ENCODE measurements at regions not wholly inside any gene's neighbourhood (a gene's known extent, or its start where the extent isn't known, plus 50 kb on each side); places are given as distances from the start of the nearest gene placed in this dataset.

DNA sequence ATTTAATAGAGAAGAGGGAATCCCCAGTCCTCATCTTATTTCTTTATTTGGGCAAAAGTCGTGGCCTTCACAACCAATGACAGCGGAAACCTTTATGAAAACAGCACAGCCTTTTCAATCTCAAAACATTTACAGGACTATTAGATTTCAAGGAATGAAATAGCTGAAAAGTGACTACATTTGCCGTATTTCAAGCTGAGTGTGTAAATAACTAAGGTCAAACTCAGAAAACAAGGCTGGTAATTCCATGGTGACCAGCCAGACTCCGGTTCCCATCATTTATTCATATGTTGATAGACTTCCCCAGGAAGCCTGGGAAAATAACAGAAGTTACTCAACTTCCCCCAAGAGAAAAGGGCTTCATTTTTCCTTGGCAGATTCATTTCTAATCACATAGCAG, 457.3 kb upstream of the NFE2L3 start:
- TF ChIP-seq ZC3H11A (IDR thresholded peaks at IDR 0.05): no peak
- TF ChIP-seq SREBF2 (IDR thresholded peaks at IDR 0.05): no peak
- TF ChIP-seq RARB (CRISPR knock-in tag; IDR thresholded peaks at IDR 0.05): no peak
- TF ChIP-seq NFE2L2 (conservative IDR thresholded peaks at IDR 0.05; ENCODE audit: low read length): no peak
- TF ChIP-seq HOXA7 (CRISPR knock-in tag; IDR thresholded peaks at IDR 0.05): no peak
- TF ChIP-seq, protein P1, sequence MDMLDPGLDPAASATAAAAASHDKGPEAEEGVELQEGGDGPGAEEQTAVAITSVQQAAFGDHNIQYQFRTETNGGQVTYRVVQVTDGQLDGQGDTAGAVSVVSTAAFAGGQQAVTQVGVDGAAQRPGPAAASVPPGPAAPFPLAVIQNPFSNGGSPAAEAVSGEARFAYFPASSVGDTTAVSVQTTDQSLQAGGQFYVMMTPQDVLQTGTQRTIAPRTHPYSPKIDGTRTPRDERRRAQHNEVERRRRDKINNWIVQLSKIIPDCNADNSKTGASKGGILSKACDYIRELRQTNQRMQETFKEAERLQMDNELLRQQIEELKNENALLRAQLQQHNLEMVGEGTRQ (IDR thresholded peaks at IDR 0.05): no peak
- no peak for TF ChIP-seq FOXS1 (CRISPR knock-in tag; IDR thresholded peaks at IDR 0.05)
- TF ChIP-seq NR3C1 (IDR thresholded peaks at IDR 0.05): no peak
- no peak for TF ChIP-seq JUNB (IDR thresholded peaks at IDR 0.05)
- no peak for TF ChIP-seq RAD21 (conservative IDR thresholded peaks at IDR 0.05 in 1 of 2, IDR thresholded peaks at IDR 0.05 in 1 of 2)
- no peak for TF ChIP-seq CBX8 (IDR thresholded peaks at IDR 0.05)
- TF ChIP-seq MYC (IDR thresholded peaks at IDR 0.05; ENCODE audit: borderline replicate concordance, low read length): no peak
- TF ChIP-seq FOSL2 (IDR thresholded peaks at IDR 0.05): no peak
- TF ChIP-seq FOSL2 (CRISPR knock-in tag; IDR thresholded peaks at IDR 0.05): no peak
- TF ChIP-seq, protein P2, sequence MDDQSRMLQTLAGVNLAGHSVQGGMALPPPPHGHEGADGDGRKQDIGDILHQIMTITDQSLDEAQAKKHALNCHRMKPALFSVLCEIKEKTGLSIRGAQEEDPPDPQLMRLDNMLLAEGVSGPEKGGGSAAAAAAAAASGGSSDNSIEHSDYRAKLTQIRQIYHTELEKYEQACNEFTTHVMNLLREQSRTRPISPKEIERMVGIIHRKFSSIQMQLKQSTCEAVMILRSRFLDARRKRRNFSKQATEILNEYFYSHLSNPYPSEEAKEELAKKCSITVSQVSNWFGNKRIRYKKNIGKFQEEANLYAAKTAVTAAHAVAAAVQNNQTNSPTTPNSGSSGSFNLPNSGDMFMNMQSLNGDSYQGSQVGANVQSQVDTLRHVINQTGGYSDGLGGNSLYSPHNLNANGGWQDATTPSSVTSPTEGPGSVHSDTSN (IDR thresholded peaks at IDR 0.05): no peak
- Histone ChIP-seq H3K4me3 (no peak overlapping the region), H3K27ac (no peak overlapping the region), H3K4me2 (no peak overlapping the region), H3K4me1 (no peaks in the 10 kb centered on the region), H3K9me3 (no peaks in the 10 kb centered on the region)
- ChIA-PET CTCF (no interaction called here), POLR2A (no interaction called here)
- DNase-seq (ENCODE audit: low read depth in 1 of 2, low spot score in 1 of 2) (no peak), ATAC-seq (no peak), FAIRE-seq (no peak)
- 25% methylated on average over 4 of the region's 4 CpGs for WGBS (ENCODE audit: missing lambda C conversion rate)

DNA sequence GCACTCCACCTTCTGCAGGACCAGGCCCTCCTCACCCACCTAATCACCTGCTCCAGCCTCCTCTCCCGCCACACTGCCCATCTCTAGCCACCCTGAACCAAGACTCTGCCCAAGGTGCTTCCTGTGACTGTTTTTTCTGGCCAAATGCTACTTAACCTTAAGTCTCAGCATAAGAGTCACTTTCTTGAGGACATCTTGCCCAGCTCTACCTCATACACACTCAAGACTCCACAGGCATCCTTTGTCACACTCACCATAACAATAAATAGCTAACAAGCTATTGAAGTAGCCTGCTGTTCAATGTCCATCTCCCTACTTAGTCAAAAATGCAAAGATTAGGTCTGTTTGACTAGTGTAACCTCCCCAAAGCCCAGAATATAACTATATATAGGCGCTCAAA, 455.4 kb upstream of the NFE2L3 start:
- Histone ChIP-seq H3K4me2 (no peak overlapping the region), H3K4me1 (no peaks in the 10 kb centered on the region), H3K9me3 (no peaks in the 10 kb centered on the region), H3K4me3 (no peak overlapping the region), H3K27ac (no peak overlapping the region)
- no peak for FAIRE-seq
- ChIA-PET CTCF (interaction anchor here (1.0 kb wide), 1 partner anchor 36 kb away, joined by 3 read pairs; no protein-coding TSS in a partner anchor), POLR2A (no interaction called here)
- no peak for DNase-seq (ENCODE audit: low read depth in 1 of 2, low spot score in 1 of 2)
- no peak for ATAC-seq
- TF ChIP-seq PHF8 (IDR thresholded peaks at IDR 0.05; ENCODE audit: borderline replicate concordance, low read depth): no peak
- TF ChIP-seq JUN (IDR thresholded peaks at IDR 0.05): no peak
- TF ChIP-seq ZNF302 (CRISPR knock-in tag; IDR thresholded peaks at IDR 0.05): no peak
- TF ChIP-seq, protein P3, sequence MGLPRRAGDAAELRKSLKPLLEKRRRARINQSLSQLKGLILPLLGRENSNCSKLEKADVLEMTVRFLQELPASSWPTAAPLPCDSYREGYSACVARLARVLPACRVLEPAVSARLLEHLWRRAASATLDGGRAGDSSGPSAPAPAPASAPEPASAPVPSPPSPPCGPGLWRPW (IDR thresholded peaks at IDR 0.05): no peak
- TF ChIP-seq RARB (CRISPR knock-in tag; IDR thresholded peaks at IDR 0.05): no peak
- TF ChIP-seq, protein P4, sequence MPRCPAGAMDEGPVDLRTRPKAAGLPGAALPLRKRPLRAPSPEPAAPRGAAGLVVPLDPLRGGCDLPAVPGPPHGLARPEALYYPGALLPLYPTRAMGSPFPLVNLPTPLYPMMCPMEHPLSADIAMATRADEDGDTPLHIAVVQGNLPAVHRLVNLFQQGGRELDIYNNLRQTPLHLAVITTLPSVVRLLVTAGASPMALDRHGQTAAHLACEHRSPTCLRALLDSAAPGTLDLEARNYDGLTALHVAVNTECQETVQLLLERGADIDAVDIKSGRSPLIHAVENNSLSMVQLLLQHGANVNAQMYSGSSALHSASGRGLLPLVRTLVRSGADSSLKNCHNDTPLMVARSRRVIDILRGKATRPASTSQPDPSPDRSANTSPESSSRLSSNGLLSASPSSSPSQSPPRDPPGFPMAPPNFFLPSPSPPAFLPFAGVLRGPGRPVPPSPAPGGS (IDR thresholded peaks at IDR 0.05): no peak
- no peak for TF ChIP-seq SREBF2 (IDR thresholded peaks at IDR 0.05)
- TF ChIP-seq JUNB (IDR thresholded peaks at IDR 0.05): no peak
- TF ChIP-seq POLR2AphosphoS2 (conservative IDR thresholded peaks at IDR 0.05; ENCODE audit: low read length): no peak
- no peak for TF ChIP-seq FOSL2 (IDR thresholded peaks at IDR 0.05)
- TF ChIP-seq FOSL2 (CRISPR knock-in tag; IDR thresholded peaks at IDR 0.05): no peak
- TF ChIP-seq HDAC2 (IDR thresholded peaks at IDR 0.05): no peak
- no peak for TF ChIP-seq NPAS2 (CRISPR knock-in tag; IDR thresholded peaks at IDR 0.05; ENCODE audit: borderline replicate concordance)
- no peak for TF ChIP-seq EP300 (IDR thresholded peaks at IDR 0.05)
- 7% methylated on average over 2 of the region's 2 CpGs for whole genome bisulfite sequencing (ENCODE audit: missing lambda C conversion rate)

All from A549 (cell line).